MCF 10A (cell line): ENCODE measurements at regions not wholly inside any gene's neighbourhood (a gene's known extent, or its start where the extent isn't known, plus 50 kb on each side); places are given as distances from the start of the nearest gene placed in this dataset.

Experiments used
- BruUV-seq: library from RNA; stranded (reverse); fragments of 400-500 nt; replicated peaks from 2 replicates; lab custom pipeline; 2021; lab: Mats Ljungman, UMichigan
- CTCF ChIA-PET: fragments of 300-600 bp; sonication (Branson Sonifier 250); formaldehyde crosslinking; extraction: SDS; loops from one replicate; lab custom pipeline; 2021; ENCODE audit warnings: antibody characterized with exemption, inconsistent platforms; lab: Yijun Ruan, JAX
- POLR2A ChIA-PET: fragments of 300-600, 350-650 bp; sonication (Branson Sonifier 250); formaldehyde crosslinking; extraction: SDS; loops from one replicate; lab custom pipeline; 2020; ENCODE audit warnings: antibody characterized with exemption, inconsistent platforms; lab: Yijun Ruan, JAX
- DNase-seq: peaks from one replicate; pipeline ENCODE4 v3.0.0-alpha.2; 2018; ENCODE audit not compliant: unreplicated experiment
- H3K27ac Mint-ChIP-seq: one replicate; pipeline ENCODE4 v1.8.0; 2022; ENCODE audit warnings: mild to moderate bottlenecking, low read depth, mixed read lengths; ENCODE audit not compliant: unreplicated experiment
- H3K27me3 Mint-ChIP-seq: one replicate; pipeline ENCODE4 v1.8.0; 2022; ENCODE audit warnings: mixed read lengths; ENCODE audit not compliant: insufficient read depth, unreplicated experiment
- H3K36me3 Mint-ChIP-seq: one replicate; pipeline ENCODE4 v1.8.0; 2022; ENCODE audit warnings: mild to moderate bottlenecking, moderate library complexity, mixed read lengths; ENCODE audit not compliant: insufficient read depth, unreplicated experiment
- H3K4me1 Mint-ChIP-seq: one replicate; pipeline ENCODE4 v1.8.0; 2022; ENCODE audit warnings: mixed read lengths; ENCODE audit not compliant: insufficient read depth, unreplicated experiment
- H3K4me3 Mint-ChIP-seq: one replicate; pipeline ENCODE4 v1.8.0; 2022; ENCODE audit warnings: mild to moderate bottlenecking, moderate library complexity, mixed read lengths; ENCODE audit not compliant: unreplicated experiment
- H3K9me3 Mint-ChIP-seq: one replicate; pipeline ENCODE4 v1.8.0; 2022; ENCODE audit warnings: mixed read lengths; ENCODE audit not compliant: unreplicated experiment
- intact Hi-C: fragments of 100-400 bp; cut with micrococcal nuclease; formaldehyde crosslinking; loops from 2 replicates; pipeline ENCODE4 v1.14.1; 2022
- TF ChIP-seq, protein P1 (sequence below): fragments of 200-600 bp; IDR thresholded peaks from one replicate; pipeline ENCODE4 v1.8.0; 2022; ENCODE audit warnings: antibody characterized with exemption, mild to moderate bottlenecking; ENCODE audit not compliant: unreplicated experiment

DNA sequence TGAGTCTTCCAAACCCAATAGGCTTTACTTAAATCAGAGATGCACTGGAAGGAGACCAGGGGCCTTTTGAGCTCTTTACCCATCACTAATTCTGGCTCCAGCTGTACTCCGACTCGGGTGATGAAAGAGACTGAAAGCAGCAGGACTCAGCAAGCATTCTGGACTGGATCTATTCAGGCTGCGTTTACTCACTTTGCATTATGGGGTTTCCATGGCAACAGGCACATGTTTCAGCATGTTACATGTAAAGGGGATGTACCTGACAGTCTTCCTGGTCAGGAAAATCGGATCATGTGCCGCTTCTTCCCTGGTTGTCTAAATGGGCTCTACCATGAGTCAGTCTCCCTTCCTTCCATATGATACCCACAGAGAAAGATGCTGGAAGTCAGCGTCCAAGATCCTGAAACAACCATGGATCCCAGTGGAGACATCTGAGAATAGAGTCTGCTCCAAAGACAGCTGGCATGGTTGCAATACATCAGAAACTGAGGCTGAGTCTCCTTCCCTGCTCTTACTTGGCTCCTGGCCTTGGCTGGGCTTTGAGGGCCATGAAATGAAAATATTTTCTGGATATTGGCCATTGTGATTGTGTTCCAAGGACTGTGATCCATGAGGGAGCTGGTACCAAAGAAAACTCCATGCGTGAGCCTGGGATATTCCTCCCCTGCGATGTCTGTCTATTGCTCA, 102.5 kb upstream of the TNC start:
- H3K4me1 Mint-ChIP-seq, result no peaks in the 10 kb centered on the region
- intact Hi-C loops, result loop anchor here (10.0 kb wide), 2 partner anchors 154 to 546 kb away; no protein-coding TSS in a partner anchor
- no peak overlapping the region for H3K4me3 Mint-ChIP-seq
- ChIA-PET CTCF (interaction anchor here (0.6 to 1.2 kb wide), 4 partner anchors 32 to 304 kb away, joined by 3 to 4 read pairs (median 3); no protein-coding TSS in a partner anchor), POLR2A (interaction anchor here (0.9 kb wide), 1 partner anchor 15 kb away, joined by 5 read pairs; no protein-coding TSS in a partner anchor)
- no peaks in the 10 kb centered on the region for H3K9me3 Mint-ChIP-seq
- no peaks in the 10 kb centered on the region for H3K36me3 Mint-ChIP-seq
- no peak for DNase-seq
- BruUV-seq, result no TSS peak
- H3K27me3 Mint-ChIP-seq, result peaks cover 10% of the 10 kb centered on the region
- TF ChIP-seq, protein P1, sequence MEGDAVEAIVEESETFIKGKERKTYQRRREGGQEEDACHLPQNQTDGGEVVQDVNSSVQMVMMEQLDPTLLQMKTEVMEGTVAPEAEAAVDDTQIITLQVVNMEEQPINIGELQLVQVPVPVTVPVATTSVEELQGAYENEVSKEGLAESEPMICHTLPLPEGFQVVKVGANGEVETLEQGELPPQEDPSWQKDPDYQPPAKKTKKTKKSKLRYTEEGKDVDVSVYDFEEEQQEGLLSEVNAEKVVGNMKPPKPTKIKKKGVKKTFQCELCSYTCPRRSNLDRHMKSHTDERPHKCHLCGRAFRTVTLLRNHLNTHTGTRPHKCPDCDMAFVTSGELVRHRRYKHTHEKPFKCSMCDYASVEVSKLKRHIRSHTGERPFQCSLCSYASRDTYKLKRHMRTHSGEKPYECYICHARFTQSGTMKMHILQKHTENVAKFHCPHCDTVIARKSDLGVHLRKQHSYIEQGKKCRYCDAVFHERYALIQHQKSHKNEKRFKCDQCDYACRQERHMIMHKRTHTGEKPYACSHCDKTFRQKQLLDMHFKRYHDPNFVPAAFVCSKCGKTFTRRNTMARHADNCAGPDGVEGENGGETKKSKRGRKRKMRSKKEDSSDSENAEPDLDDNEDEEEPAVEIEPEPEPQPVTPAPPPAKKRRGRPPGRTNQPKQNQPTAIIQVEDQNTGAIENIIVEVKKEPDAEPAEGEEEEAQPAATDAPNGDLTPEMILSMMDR, result no peak
- no peak overlapping the region for H3K27ac Mint-ChIP-seq

- intact Hi-C loops, result loop anchor here (10.0 kb wide), 2 partner anchors 151 to 549 kb away; no protein-coding TSS in a partner anchor
- no TSS peak for BruUV-seq
These were observed 105.5 kb upstream of the TNC start for GRCh38 chr9:115223471-115223870.

GRCh38 chr9:115225459-115226116, 107.6 kb upstream of the TNC start:
- Mint-ChIP-seq H3K27ac (no peak overlapping the region), H3K36me3 (no peaks in the 10 kb centered on the region), H3K4me3 (no peak overlapping the region), H3K9me3 (no peaks in the 10 kb centered on the region), H3K4me1 (no peaks in the 10 kb centered on the region), H3K27me3 (peaks cover 10% of the 10 kb centered on the region)
- ChIA-PET CTCF (interaction anchor here (0.6 to 3.8 kb wide), 19 partner anchors 9 to 545 kb away, joined by 3 to 30 read pairs (median 4); no protein-coding TSS in a partner anchor), POLR2A (interaction anchor here (1.0 to 1.1 kb wide), 2 partner anchors 40 to 118 kb away, joined by 3 to 6 read pairs; no protein-coding TSS in a partner anchor)
- TF ChIP-seq, protein P1, result no peak
- no TSS peak for BruUV-seq
- no peak for DNase-seq
- intact Hi-C loops, result loop anchor here (1.0 to 10.0 kb wide), 3 partner anchors 149 to 551 kb away; no protein-coding TSS in a partner anchor

More at GRCh38 chr9:115223471-115223870, 105.5 kb upstream of the TNC start:
- Mint-ChIP-seq H3K4me1 (no peaks in the 10 kb centered on the region), H3K9me3 (no peaks in the 10 kb centered on the region), H3K36me3 (no peaks in the 10 kb centered on the region), H3K4me3 (no peak overlapping the region), H3K27me3 (peaks cover 10% of the 10 kb centered on the region), H3K27ac (no peak overlapping the region)
- TF ChIP-seq, protein P1, result no peak
- DNase-seq, result no peak
- ChIA-PET POLR2A (no interaction called here), CTCF (interaction anchor here (0.6 to 3.8 kb wide), 3 partner anchors 152 to 777 kb away, joined by 3 to 30 read pairs (median 3); no protein-coding TSS in a partner anchor)
